H1 (cell line): ENCODE measurements at regions not wholly inside any gene's neighbourhood (a gene's known extent, or its start where the extent isn't known, plus 50 kb on each side); places are given as distances from the start of the nearest gene placed in this dataset.

Experiments used
- CBX5 ChIP-seq: fragments of 300-800, 300-1000 bp; sonication (generic); IDR thresholded peaks from 2 replicates; pipeline ENCODE4 v1.7.1; 2016; ENCODE audit warnings: antibody characterized with exemption, low read length, low read depth
- CEBPB ChIP-seq: IDR thresholded peaks from 2 replicates; pipeline ENCODE4 v1.6.1; 2012; ENCODE audit warnings: low read depth, low read length
- GABPA ChIP-seq: IDR thresholded peaks from 2 replicates; pipeline ENCODE4 v1.6.1; 2011; ENCODE audit warnings: mild to moderate bottlenecking, low read length, moderate library complexity, borderline replicate concordance; ENCODE audit not compliant: insufficient read depth
- TF ChIP-seq, protein P1 (sequence below), 3 experiments: IDR thresholded peaks; 1 replicate in 2 of 3; 2 replicates in 1 of 3; pipeline versions ENCODE4 v1.5.1 to v1.6.1; 2011; ENCODE audit warnings: low read length in 3 of 3, mild to moderate bottlenecking in 3 of 3, inconsistent platforms in 2 of 3, low read depth in 1 of 3, moderate library complexity in 1 of 3; ENCODE audit not compliant: insufficient read depth in 1 of 3; ENCODE audit errors: control extremely low read depth in 1 of 3

DNA sequence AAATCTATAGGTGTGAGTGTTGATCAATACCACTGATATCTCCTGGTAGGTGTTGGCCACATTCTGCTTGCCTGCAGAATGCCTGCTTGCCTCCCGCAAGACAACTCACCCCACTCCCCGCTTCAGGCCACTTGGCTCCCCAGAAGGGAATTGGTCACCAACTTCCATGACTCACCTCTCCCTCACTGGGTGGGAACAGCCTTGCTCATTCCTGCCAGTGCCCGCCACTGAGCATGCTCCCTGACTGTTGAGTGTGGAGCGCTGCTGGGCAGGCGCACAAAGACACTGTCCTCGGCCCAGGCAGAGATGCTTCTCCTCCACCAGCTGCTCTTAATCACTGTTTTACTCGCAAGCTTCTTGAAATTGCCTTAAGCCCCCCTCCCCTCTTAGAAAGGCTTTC is 57.3 kb upstream of the PPP2R3A start:
- TF ChIP-seq, protein P1, sequence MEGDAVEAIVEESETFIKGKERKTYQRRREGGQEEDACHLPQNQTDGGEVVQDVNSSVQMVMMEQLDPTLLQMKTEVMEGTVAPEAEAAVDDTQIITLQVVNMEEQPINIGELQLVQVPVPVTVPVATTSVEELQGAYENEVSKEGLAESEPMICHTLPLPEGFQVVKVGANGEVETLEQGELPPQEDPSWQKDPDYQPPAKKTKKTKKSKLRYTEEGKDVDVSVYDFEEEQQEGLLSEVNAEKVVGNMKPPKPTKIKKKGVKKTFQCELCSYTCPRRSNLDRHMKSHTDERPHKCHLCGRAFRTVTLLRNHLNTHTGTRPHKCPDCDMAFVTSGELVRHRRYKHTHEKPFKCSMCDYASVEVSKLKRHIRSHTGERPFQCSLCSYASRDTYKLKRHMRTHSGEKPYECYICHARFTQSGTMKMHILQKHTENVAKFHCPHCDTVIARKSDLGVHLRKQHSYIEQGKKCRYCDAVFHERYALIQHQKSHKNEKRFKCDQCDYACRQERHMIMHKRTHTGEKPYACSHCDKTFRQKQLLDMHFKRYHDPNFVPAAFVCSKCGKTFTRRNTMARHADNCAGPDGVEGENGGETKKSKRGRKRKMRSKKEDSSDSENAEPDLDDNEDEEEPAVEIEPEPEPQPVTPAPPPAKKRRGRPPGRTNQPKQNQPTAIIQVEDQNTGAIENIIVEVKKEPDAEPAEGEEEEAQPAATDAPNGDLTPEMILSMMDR (IDR thresholded peaks at IDR 0.05; ENCODE audit: control extremely low read depth in 1 of 3, insufficient read depth in 1 of 3, low read depth in 1 of 3, low read length in 3 of 3): no peak
- TF ChIP-seq CEBPB (no peak), CBX5 (no peak), GABPA (no peak)
